AG08395 (cell line): ENCODE measurements at regions not wholly inside any gene's neighbourhood (a gene's known extent, or its start where the extent isn't known, plus 50 kb on each side); places are given as distances from the start of the nearest gene placed in this dataset.

ENCODE experiments used
- DNase-seq: peaks from one replicate; pipeline ENCODE4 v3.0.0; 2012; ENCODE audit warnings: mixed read lengths, low spot score

- DNase-seq, result no peak
Observed at GRCh38 chr17:72498364-72499210, 377.8 kb downstream of the SOX9 start.

- no peak for DNase-seq
Observed at GRCh38 chr17:72501404-72502370, 380.9 kb downstream of the SOX9 start.

GRCh38 chr17:72502371-72503341, 381.8 kb downstream of the SOX9 start:
- peak; percentile 35 for DNase-seq

GRCh38 chr17:72503556-72503955, 382.7 kb downstream of the SOX9 start:
- DNase-seq, result no peak

- DNase-seq, result no peak
Observed at GRCh38 chr17:72504783-72505182, 384.0 kb downstream of the SOX9 start.

- DNase-seq, result no peak
Observed at GRCh38 chr17:72506773-72507172, 386.0 kb downstream of the SOX9 start.

GRCh38 chr17:72507370-72507769, 386.6 kb downstream of the SOX9 start:
- no peak for DNase-seq

- DNase-seq, result peak; percentile 37
Observed at GRCh38 chr17:72510351-72511016, 389.7 kb downstream of the SOX9 start.

GRCh38 chr17:72511242-72511641, 390.4 kb downstream of the SOX9 start:
- no peak for DNase-seq

- DNase-seq, result no peak
Observed at GRCh38 chr17:72511874-72512273, 391.1 kb downstream of the SOX9 start.

- no peak for DNase-seq
Observed at GRCh38 chr17:72512649-72513556, 392.1 kb downstream of the SOX9 start.

GRCh38 chr17:72514321-72514861, 393.6 kb downstream of the SOX9 start:
- DNase-seq, result no peak

- peak; percentile 61 for DNase-seq
Observed at GRCh38 chr17:72514891-72515290, 394.1 kb downstream of the SOX9 start.

- DNase-seq, result peak; percentile 35
Observed at GRCh38 chr17:72515291-72516065, 394.7 kb downstream of the SOX9 start.

GRCh38 chr17:72516772-72517399, 396.1 kb downstream of the SOX9 start:
- DNase-seq, result peak; percentile 43

GRCh38 chr17:72517413-72518158, 396.8 kb downstream of the SOX9 start:
- DNase-seq, result no peak

GRCh38 chr17:72518159-72518732, 397.4 kb downstream of the SOX9 start:
- no peak for DNase-seq
